Muscle of leg (tissue), 3 donors: ENCODE measurements at regions not wholly inside any gene's neighbourhood (a gene's known extent, or its start where the extent isn't known, plus 50 kb on each side); places are given as distances from the start of the nearest gene placed in this dataset.

Source experiments
- DNase-seq: peaks from one replicate; pipeline ENCODE4 v3.0.0; 2013
- H3K27ac ChIP-seq: one replicate; pipeline ENCODE4 v1.5.1; 2013; ENCODE audit warnings: mild to moderate bottlenecking, low read length, control low read depth
- H3K27me3 ChIP-seq: one replicate; pipeline ENCODE4 v1.6.1; 2013; ENCODE audit warnings: low read length; ENCODE audit not compliant: control insufficient read depth, insufficient read depth
- H3K36me3 ChIP-seq: one replicate; pipeline ENCODE4 v1.6.1; 2013; ENCODE audit warnings: low read length; ENCODE audit not compliant: control insufficient read depth, insufficient read depth
- H3K4me1 ChIP-seq: one replicate; pipeline ENCODE4 v1.6.1; 2013; ENCODE audit warnings: low read length; ENCODE audit not compliant: control insufficient read depth, insufficient read depth
- H3K4me3 ChIP-seq: one replicate; pipeline ENCODE4 v1.5.1; 2013; ENCODE audit warnings: low read length, control low read depth
- H3K9me3 ChIP-seq: replicated peaks from 2 replicates; pipeline ENCODE4 v1.6.1; 2013; ENCODE audit warnings: low read depth, low read length; ENCODE audit not compliant: control insufficient read depth
- WGBS: methylation state at CpG from one replicate; pipeline ENCODE4 v1.1.5; 2013; ENCODE audit warnings: missing lambda C conversion rate; ENCODE audit not compliant: insufficient coverage; 5-methylcytosine and 5-hydroxymethylcytosine counted together

- Histone ChIP-seq H3K4me3 (no peak overlapping the region), H3K4me1 (no peaks in the 10 kb centered on the region), H3K27ac (no peak overlapping the region), H3K9me3 (peaks cover 52% of the 10 kb centered on the region), H3K27me3 (no peaks in the 10 kb centered on the region), H3K36me3 (no peaks in the 10 kb centered on the region)
- DNase-seq, result no peak
These were observed 542.1 kb upstream of the IGFBP3 start for GRCh38 chr7:46463170-46463569.

GRCh38 chr7:46461334-46461777 lies 540.3 kb upstream of the IGFBP3 start:
- Histone ChIP-seq H3K9me3 (peaks cover 34% of the 10 kb centered on the region), H3K4me3 (no peak overlapping the region)
- 100% methylated on average over 1 of the region's 3 CpGs for WGBS

GRCh38 chr7:46459942-46460341 lies 538.9 kb upstream of the IGFBP3 start:
- no peak overlapping the region for H3K4me3 ChIP-seq
- no peak for DNase-seq
- no peak overlapping the region for H3K27ac ChIP-seq
- WGBS, result 83% methylated on average over 1 of the region's 1 CpG
- no peaks in the 10 kb centered on the region for H3K27me3 ChIP-seq
- H3K4me1 ChIP-seq, result peaks cover 11% of the 10 kb centered on the region
- peaks cover 23% of the 10 kb centered on the region for H3K9me3 ChIP-seq
- no peaks in the 10 kb centered on the region for H3K36me3 ChIP-seq

More at GRCh38 chr7:46461334-46461777, 540.3 kb upstream of the IGFBP3 start:
- Histone ChIP-seq H3K36me3 (no peaks in the 10 kb centered on the region), H3K4me1 (no peaks in the 10 kb centered on the region), H3K27me3 (no peaks in the 10 kb centered on the region), H3K27ac (no peak overlapping the region)
- DNase-seq, result no peak

- Histone ChIP-seq H3K36me3 (no peaks in the 10 kb centered on the region), H3K27me3 (no peaks in the 10 kb centered on the region), H3K9me3 (peaks cover 3% of the 10 kb centered on the region), H3K4me1 (peaks cover 11% of the 10 kb centered on the region), H3K27ac (peak overlapping the region; percentile 25), H3K4me3 (no peak overlapping the region)
- WGBS, result 14% methylated on average over 2 of the region's 2 CpGs
- DNase-seq, result peak; percentile 94
These were observed 533.7 kb upstream of the IGFBP3 start for GRCh38 chr7:46454816-46455215.

- H3K9me3 ChIP-seq, result no peaks in the 10 kb centered on the region
- WGBS, result no CpG with 5 or more reads among the region's 1 CpG
- no peak overlapping the region for H3K4me3 ChIP-seq
- no peaks in the 10 kb centered on the region for H3K36me3 ChIP-seq
- peak; percentile 63 for DNase-seq
- H3K27ac ChIP-seq, result no peak overlapping the region
- no peaks in the 10 kb centered on the region for H3K27me3 ChIP-seq
- H3K4me1 ChIP-seq, result peaks cover 11% of the 10 kb centered on the region
These were observed 531.6 kb upstream of the IGFBP3 start for GRCh38 chr7:46452561-46453135.

GRCh38 chr7:46451846-46452245 lies 530.8 kb upstream of the IGFBP3 start:
- H3K9me3 ChIP-seq, result no peaks in the 10 kb centered on the region
- peaks cover 11% of the 10 kb centered on the region for H3K4me1 ChIP-seq
- no peak overlapping the region for H3K27ac ChIP-seq
- H3K4me3 ChIP-seq, result no peak overlapping the region
- DNase-seq, result no peak
- no peaks in the 10 kb centered on the region for H3K36me3 ChIP-seq
- H3K27me3 ChIP-seq, result no peaks in the 10 kb centered on the region

GRCh38 chr7:46450886-46451285 lies 529.8 kb upstream of the IGFBP3 start:
- Histone ChIP-seq H3K9me3 (no peaks in the 10 kb centered on the region), H3K4me3 (no peak overlapping the region), H3K36me3 (no peaks in the 10 kb centered on the region), H3K27me3 (no peaks in the 10 kb centered on the region), H3K27ac (no peak overlapping the region), H3K4me1 (peaks cover 6% of the 10 kb centered on the region)
- peak; percentile 36 for DNase-seq

- Histone ChIP-seq H3K4me3 (no peak overlapping the region), H3K36me3 (no peaks in the 10 kb centered on the region), H3K4me1 (peaks cover 3% of the 10 kb centered on the region), H3K27ac (no peak overlapping the region), H3K9me3 (no peaks in the 10 kb centered on the region), H3K27me3 (no peaks in the 10 kb centered on the region)
- DNase-seq, result no peak
- WGBS, result no CpG with 5 or more reads among the region's 2 CpGs
These were observed 529.4 kb upstream of the IGFBP3 start for GRCh38 chr7:46450425-46450824.

GRCh38 chr7:46449743-46450142 lies 528.7 kb upstream of the IGFBP3 start:
- Histone ChIP-seq H3K27me3 (no peaks in the 10 kb centered on the region), H3K9me3 (no peaks in the 10 kb centered on the region), H3K27ac (no peak overlapping the region), H3K4me1 (no peaks in the 10 kb centered on the region), H3K36me3 (no peaks in the 10 kb centered on the region), H3K4me3 (no peak overlapping the region)
- WGBS, result no CpG with 5 or more reads among the region's 2 CpGs
- DNase-seq, result no peak

GRCh38 chr7:46448478-46448877 lies 527.4 kb upstream of the IGFBP3 start:
- WGBS, result 93% methylated on average over 2 of the region's 5 CpGs
- Histone ChIP-seq H3K4me1 (no peaks in the 10 kb centered on the region), H3K27ac (no peak overlapping the region), H3K36me3 (no peaks in the 10 kb centered on the region), H3K4me3 (no peak overlapping the region), H3K27me3 (no peaks in the 10 kb centered on the region), H3K9me3 (no peaks in the 10 kb centered on the region)
- DNase-seq, result no peak

- Histone ChIP-seq H3K36me3 (no peaks in the 10 kb centered on the region), H3K4me1 (no peaks in the 10 kb centered on the region), H3K4me3 (no peak overlapping the region), H3K9me3 (no peaks in the 10 kb centered on the region), H3K27me3 (no peaks in the 10 kb centered on the region), H3K27ac (no peak overlapping the region)
- WGBS, result no CpG with 5 or more reads among the region's 1 CpG
- no peak for DNase-seq
These were observed 525.1 kb upstream of the IGFBP3 start for GRCh38 chr7:46446151-46446550.
